Right atrium auricular region (tissue), 2 donors: ENCODE measurements at regions not wholly inside any gene's neighbourhood (a gene's known extent, or its start where the extent isn't known, plus 50 kb on each side); places are given as distances from the start of the nearest gene placed in this dataset.

Experiments used
- DNase-seq: peaks from one replicate; pipeline ENCODE4 v3.0.0-alpha.2; 2019; ENCODE audit warnings: low spot score
- H3K27ac ChIP-seq, 2 donors: fragments of 200-600 bp; sonication (generic); 1 replicate in 1 of 2; 2 replicates in 1 of 2; pipeline ENCODE4 v1.5.1; 2016 to 2019
- H3K27me3 ChIP-seq, 2 donors: fragments of 200-600 bp; sonication (generic); one replicate each; pipeline versions ENCODE4 v1.5.1 to v1.6.0; 2017 to 2019
- H3K36me3 ChIP-seq: fragments of 200-600 bp; sonication (generic); one replicate; pipeline ENCODE4 v1.5.1; 2016
- H3K4me1 ChIP-seq, 2 donors: fragments of 200-600 bp; sonication (generic); one replicate each; pipeline versions ENCODE4 v1.5.1 to v1.6.0; 2017 to 2019
- H3K4me3 ChIP-seq, 2 donors: fragments of 200-600 bp; sonication (generic); 1 replicate in 1 of 2; 2 replicates in 1 of 2; pipeline ENCODE4 v1.5.1; 2017 to 2019; ENCODE audit warnings: mild to moderate bottlenecking in 1 of 2, moderate library complexity in 1 of 2
- H3K9me3 ChIP-seq, 2 donors: fragments of 200-600 bp; sonication (generic); one replicate each; pipeline ENCODE4 v1.5.1; 2019
- CTCF ChIP-seq, 2 donors: fragments of 200-600 bp; sonication (generic); IDR thresholded peaks; one replicate each; pipeline ENCODE4 v1.5.1; 2019; ENCODE audit warnings: antibody characterized with exemption in 2 of 2

DNA sequence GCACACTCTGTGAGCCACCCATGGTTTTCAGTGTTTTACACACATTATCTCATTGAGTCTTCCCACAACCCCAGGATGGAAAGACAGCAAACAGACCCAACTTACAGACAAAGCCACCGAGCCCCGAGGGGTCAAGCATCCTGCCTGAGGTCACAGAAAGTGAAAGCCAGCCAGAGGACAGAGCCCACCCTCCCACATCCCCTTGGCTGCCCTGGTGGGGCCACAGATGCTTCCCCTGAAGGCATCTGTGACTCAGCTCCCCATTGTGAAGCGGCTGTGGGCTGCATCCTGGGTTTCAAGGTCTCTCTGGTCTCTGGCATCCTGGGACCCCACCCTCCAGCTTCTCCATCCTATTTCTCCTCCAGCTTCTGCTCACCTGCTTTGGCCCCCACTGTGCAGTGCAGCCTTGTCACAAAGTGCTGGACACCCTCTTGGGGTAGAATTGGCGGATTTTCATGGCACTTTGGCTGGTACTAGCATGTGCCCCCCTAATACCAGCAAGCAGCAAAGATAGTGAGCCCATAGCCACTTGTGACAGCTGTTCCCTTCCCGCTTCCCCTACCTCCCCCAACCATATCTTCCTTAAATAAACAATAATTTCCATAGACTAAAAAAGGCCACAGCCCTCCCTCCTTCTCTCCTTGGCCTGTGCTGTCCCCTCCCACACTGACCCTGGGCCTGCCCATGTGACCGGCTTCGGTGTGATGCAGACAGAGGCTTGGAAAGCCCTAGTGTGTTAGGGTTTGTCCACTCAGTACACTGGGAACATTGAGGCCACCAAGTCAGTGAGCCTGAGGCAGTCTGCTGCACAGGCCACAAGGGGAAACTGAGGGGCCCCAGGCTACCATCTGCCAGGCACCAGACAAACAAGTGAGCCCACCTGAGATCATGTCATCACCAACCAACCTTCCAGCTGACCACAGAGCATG is 53.9 kb upstream of the SHISAL1 start:
- H3K4me3 ChIP-seq, result no peak overlapping the region
- TF ChIP-seq CTCF (IDR thresholded peaks at IDR 0.05), result no peak
- no peaks in the 10 kb centered on the region for H3K9me3 ChIP-seq
- H3K4me1 ChIP-seq, result peaks cover 0 to 39% of the 10 kb centered on the region in 2 donors
- no peaks in the 10 kb centered on the region for H3K36me3 ChIP-seq
- no peak overlapping the region for H3K27ac ChIP-seq
- no peaks in the 10 kb centered on the region for H3K27me3 ChIP-seq
- no peak for DNase-seq

- Histone ChIP-seq H3K36me3 (no peaks in the 10 kb centered on the region), H3K4me3 (no peak overlapping the region), H3K27me3 (no peaks in the 10 kb centered on the region), H3K27ac (no peak overlapping the region), H3K4me1 (peaks cover 0 to 46% of the 10 kb centered on the region in 2 donors), H3K9me3 (no peaks in the 10 kb centered on the region)
- no peak for DNase-seq
- no peak for TF ChIP-seq CTCF (IDR thresholded peaks at IDR 0.05)
Observed at GRCh38 chr22:44365832-44366231, 53.1 kb upstream of the SHISAL1 start.

GRCh38 chr22:44365191-44365590 is 52.4 kb upstream of the SHISAL1 start:
- peak overlapping the region in 1 of 2 donors; percentile 78 for H3K27ac ChIP-seq
- peaks cover 0 to 53% of the 10 kb centered on the region in 2 donors for H3K4me1 ChIP-seq
- H3K4me3 ChIP-seq, result no peak overlapping the region
- TF ChIP-seq CTCF (IDR thresholded peaks at IDR 0.05), result no peak
- H3K9me3 ChIP-seq, result no peaks in the 10 kb centered on the region
- no peaks in the 10 kb centered on the region for H3K27me3 ChIP-seq
- H3K36me3 ChIP-seq, result no peaks in the 10 kb centered on the region
- no peak for DNase-seq

GRCh38 chr22:44364751-44365130 is 52.0 kb upstream of the SHISAL1 start:
- DNase-seq, result peak; percentile 72
- no peaks in the 10 kb centered on the region for H3K9me3 ChIP-seq
- peaks cover 0 to 55% of the 10 kb centered on the region in 2 donors for H3K4me1 ChIP-seq
- no peak overlapping the region for H3K4me3 ChIP-seq
- H3K27ac ChIP-seq, result peak overlapping the region; percentile 72 to 78
- no peak for TF ChIP-seq CTCF (IDR thresholded peaks at IDR 0.05)
- H3K27me3 ChIP-seq, result no peaks in the 10 kb centered on the region
- no peaks in the 10 kb centered on the region for H3K36me3 ChIP-seq

- Histone ChIP-seq H3K9me3 (no peaks in the 10 kb centered on the region), H3K4me1 (peaks cover 0 to 55% of the 10 kb centered on the region in 2 donors), H3K27ac (peak overlapping the region; percentile 72 to 78), H3K27me3 (no peaks in the 10 kb centered on the region), H3K36me3 (no peaks in the 10 kb centered on the region), H3K4me3 (no peak overlapping the region)
- TF ChIP-seq CTCF (IDR thresholded peaks at IDR 0.05), result no peak
- peak; percentile 79 for DNase-seq
Observed at GRCh38 chr22:44363980-44364750, 51.4 kb upstream of the SHISAL1 start.
